NCI-H2196 (cell line): ENCODE measurements at regions not wholly inside any gene's neighbourhood (a gene's known extent, or its start where the extent isn't known, plus 50 kb on each side); places are given as distances from the start of the nearest gene placed in this dataset.
"Not testable (repeated sequence)": the region's sequence is repeated elsewhere in the genome, so short reads cannot be mapped to it uniquely, and the experiment has no call there.

ENCODE experiments used
- DNase-seq: peaks from one replicate; lab custom pipeline; 2025; ENCODE audit not compliant: unreplicated experiment; lab: John Stamatoyannopoulos, UW

GRCh38 chr12:20105943-20106342 is 262.4 kb upstream of the PDE3A start:
- DNase-seq, result no peak

GRCh38 chr12:20109676-20110075 is 258.7 kb upstream of the PDE3A start:
- no peak for DNase-seq

GRCh38 chr12:20115371-20115770 is 253.0 kb upstream of the PDE3A start:
- not testable (repeated sequence) for DNase-seq

- no peak for DNase-seq
Observed at GRCh38 chr12:20119596-20120402, 248.5 kb upstream of the PDE3A start.

GRCh38 chr12:20120403-20120725 is 248.0 kb upstream of the PDE3A start:
- DNase-seq, result no peak

GRCh38 chr12:20122274-20122673 is 246.1 kb upstream of the PDE3A start:
- no peak for DNase-seq

- no peak for DNase-seq
Observed at GRCh38 chr12:20123465-20123864, 244.9 kb upstream of the PDE3A start.

- no peak for DNase-seq
Observed at GRCh38 chr12:20125276-20125798, 243.0 kb upstream of the PDE3A start.

- no peak for DNase-seq
Observed at GRCh38 chr12:20126601-20127000, 241.7 kb upstream of the PDE3A start.

GRCh38 chr12:20127413-20127812 is 240.9 kb upstream of the PDE3A start:
- no peak for DNase-seq

GRCh38 chr12:20128928-20129327 is 239.4 kb upstream of the PDE3A start:
- DNase-seq, result no peak

GRCh38 chr12:20132818-20133217 is 235.5 kb upstream of the PDE3A start:
- no peak for DNase-seq

GRCh38 chr12:20134652-20135051 is 233.7 kb upstream of the PDE3A start:
- DNase-seq, result no peak

- no peak for DNase-seq
Observed at GRCh38 chr12:20140751-20141150, 227.6 kb upstream of the PDE3A start.

GRCh38 chr12:20142316-20142715 is 226.0 kb upstream of the PDE3A start:
- no peak for DNase-seq

GRCh38 chr12:20142956-20143355 is 225.4 kb upstream of the PDE3A start:
- DNase-seq, result no peak

GRCh38 chr12:20144341-20144740 is 224.0 kb upstream of the PDE3A start:
- DNase-seq, result no peak

GRCh38 chr12:20148241-20148640 is 220.1 kb upstream of the PDE3A start:
- no peak for DNase-seq

- DNase-seq, result no peak
Observed at GRCh38 chr12:20150835-20151422, 217.4 kb upstream of the PDE3A start.

GRCh38 chr12:20154052-20154451 is 214.3 kb upstream of the PDE3A start:
- DNase-seq, result no peak

- DNase-seq, result no peak
Observed at GRCh38 chr12:20155374-20155773, 213.0 kb upstream of the PDE3A start.

GRCh38 chr12:20160899-20161298 is 207.4 kb upstream of the PDE3A start:
- not testable (repeated sequence) for DNase-seq
